Lower leg skin (tissue), 3 donors: ENCODE measurements at regions not wholly inside any gene's neighbourhood (a gene's known extent, or its start where the extent isn't known, plus 50 kb on each side); places are given as distances from the start of the nearest gene placed in this dataset.

Experiments
- CTCF ChIP-seq, 3 donors: fragments of 450-650 bp; IDR thresholded peaks; one replicate each; pipeline ENCODE4 v1.5.1; 2016; ENCODE audit warnings: antibody characterized with exemption in 3 of 3, mild to moderate bottlenecking in 3 of 3, moderate library complexity in 2 of 3
- POLR2A ChIP-seq, 2 donors: fragments of 450-650 bp; IDR thresholded peaks; one replicate each; pipeline ENCODE4 v1.6.1; 2016 to 2017; ENCODE audit warnings: antibody characterized with exemption in 2 of 2, mild to moderate bottlenecking in 1 of 2, moderate library complexity in 1 of 2

GRCh38 chr13:62433660-62434059, 1018.0 kb upstream of the PCDH20 start:
- TF ChIP-seq CTCF (IDR thresholded peaks at IDR 0.05), result no peak
- TF ChIP-seq POLR2A (IDR thresholded peaks at IDR 0.05), result no peak
